H9 (cell line): ENCODE measurements at regions not wholly inside any gene's neighbourhood (a gene's known extent, or its start where the extent isn't known, plus 50 kb on each side); places are given as distances from the start of the nearest gene placed in this dataset.

Source experiments
- DNase-seq: peaks from one replicate; pipeline ENCODE4 v3.0.0-alpha.2; 2017
- H2AFZ ChIP-seq: one replicate; pipeline ENCODE4 v1.6.1; 2013; ENCODE audit warnings: mild to moderate bottlenecking, low read length, control low read depth, moderate library complexity
- H2AK5ac ChIP-seq: 2 replicates; pipeline ENCODE4 v1.6.1; 2013; ENCODE audit warnings: low read length, control low read depth, mixed read lengths; ENCODE audit not compliant: insufficient read length
- H2BK120ac ChIP-seq: one replicate; pipeline ENCODE4 v1.6.1; 2013; ENCODE audit warnings: low read depth, mild to moderate bottlenecking, low read length, control low read depth, inconsistent platforms; ENCODE audit not compliant: poor library complexity, severe bottlenecking
- H2BK12ac ChIP-seq: 2 replicates; pipeline ENCODE4 v1.6.1; 2013; ENCODE audit warnings: low read length, control low read depth, mixed read lengths, low read depth; ENCODE audit not compliant: insufficient read length
- H2BK15ac ChIP-seq: 2 replicates; pipeline ENCODE4 v1.6.1; 2013; ENCODE audit warnings: low read depth, low read length, control low read depth
- H2BK20ac ChIP-seq: one replicate; pipeline ENCODE4 v1.6.1; 2013; ENCODE audit warnings: low read depth, mild to moderate bottlenecking, low read length, control low read depth, inconsistent platforms; ENCODE audit not compliant: poor library complexity, severe bottlenecking
- H2BK5ac ChIP-seq: 2 replicates; pipeline ENCODE4 v1.6.1; 2013; ENCODE audit warnings: low read length, control low read depth, mixed read lengths; ENCODE audit not compliant: insufficient read length
- H3K14ac ChIP-seq: 2 replicates; pipeline ENCODE4 v1.6.1; 2013; ENCODE audit warnings: low read length, control low read depth; ENCODE audit not compliant: insufficient read depth
- H3K18ac ChIP-seq: 2 replicates; pipeline ENCODE4 v1.6.1; 2013; ENCODE audit warnings: low read depth, mild to moderate bottlenecking, mixed read lengths, low read length, control low read depth; ENCODE audit not compliant: insufficient read length
- H3K23ac ChIP-seq: 2 replicates; pipeline ENCODE4 v1.6.1; 2013; ENCODE audit warnings: low read length, control low read depth, mixed read lengths, low read depth; ENCODE audit not compliant: insufficient read length
- H3K23me2 ChIP-seq: 2 replicates; pipeline ENCODE4 v1.6.1; 2013; ENCODE audit warnings: low read depth, mild to moderate bottlenecking, mixed read lengths, low read length, control low read depth; ENCODE audit not compliant: insufficient read length, poor library complexity, severe bottlenecking
- H3K27ac ChIP-seq: 2 replicates; pipeline ENCODE4 v1.5.1; 2013; ENCODE audit warnings: low read length, control low read depth, mixed read lengths, low read depth; ENCODE audit not compliant: insufficient read length
- H3K27me3 ChIP-seq: 2 replicates; pipeline ENCODE4 v1.6.1; 2013; ENCODE audit warnings: low read length, control low read depth, inconsistent platforms; ENCODE audit not compliant: insufficient read depth
- H3K4ac ChIP-seq: 2 replicates; pipeline ENCODE4 v1.6.1; 2013; ENCODE audit warnings: low read depth, mild to moderate bottlenecking, control low read depth, inconsistent platforms, low read length, moderate library complexity
- H3K4me1 ChIP-seq: 2 replicates; pipeline ENCODE4 v1.6.1; 2013; ENCODE audit warnings: low read length, control low read depth, inconsistent platforms; ENCODE audit not compliant: insufficient read depth
- H3K4me2 ChIP-seq: 2 replicates; pipeline ENCODE4 v1.6.1; 2013; ENCODE audit warnings: low read length, control low read depth, mixed read lengths; ENCODE audit not compliant: insufficient read length, insufficient read depth
- H3K56ac ChIP-seq: 2 replicates; pipeline ENCODE4 v1.6.1; 2013; ENCODE audit warnings: low read depth, mild to moderate bottlenecking, mixed read lengths, low read length, control low read depth; ENCODE audit not compliant: insufficient read length
- H3K79me1 ChIP-seq: 2 replicates; pipeline ENCODE4 v1.6.1; 2013; ENCODE audit warnings: low read depth, mild to moderate bottlenecking, moderate library complexity, low read length, control low read depth, inconsistent platforms; ENCODE audit not compliant: insufficient read depth, poor library complexity, severe bottlenecking
- H3K79me2 ChIP-seq: 2 replicates; pipeline ENCODE4 v1.6.1; 2013; ENCODE audit warnings: low read length, control low read depth, inconsistent platforms; ENCODE audit not compliant: insufficient read depth
- H3K9ac ChIP-seq: 2 replicates; pipeline ENCODE4 v1.6.1; 2013; ENCODE audit warnings: low read length, control low read depth, mixed read lengths; ENCODE audit not compliant: insufficient read length; ENCODE audit errors: extremely low read depth
- H3K9me3 ChIP-seq: one replicate; pipeline ENCODE4 v1.6.1; 2013; ENCODE audit warnings: low read depth, low read length, inconsistent platforms; ENCODE audit not compliant: control insufficient read depth
- H3T11ph ChIP-seq: one replicate; pipeline ENCODE4 v1.6.1; 2013; ENCODE audit warnings: mild to moderate bottlenecking, low read length, control low read depth, inconsistent platforms
- H4K20me1 ChIP-seq: one replicate; pipeline ENCODE4 v1.6.1; 2013; ENCODE audit not compliant: control insufficient read depth, insufficient read length, insufficient read depth
- H4K5ac ChIP-seq: 2 replicates; pipeline ENCODE4 v1.6.1; 2013; ENCODE audit warnings: low read depth, mild to moderate bottlenecking, mixed read lengths, low read length, control low read depth; ENCODE audit not compliant: insufficient read length
- H4K8ac ChIP-seq: replicated peaks from 2 replicates; pipeline ENCODE4 v1.6.1; 2013; ENCODE audit warnings: low read length, control low read depth, mixed read lengths, low read depth; ENCODE audit not compliant: insufficient read length
- H4K91ac ChIP-seq: 2 replicates; pipeline ENCODE4 v1.6.1; 2013; ENCODE audit warnings: low read depth, mild to moderate bottlenecking, moderate library complexity, mixed read lengths, low read length, control low read depth; ENCODE audit not compliant: insufficient read length
- H3K27ac Mint-ChIP-seq, 3 experiments: 2 replicates in 2 of 3; 3 replicates in 1 of 3; pipeline ENCODE4 v1.8.0; 2020 to 2021; ENCODE audit warnings: mixed read lengths in 3 of 3, mild to moderate bottlenecking in 1 of 3, moderate library complexity in 1 of 3
- H3K27me3 Mint-ChIP-seq: 2 replicates; pipeline ENCODE4 v1.8.0; 2021; ENCODE audit warnings: low read depth, mild to moderate bottlenecking, moderate library complexity, mixed read lengths
- H3K36me3 Mint-ChIP-seq, 3 experiments: 2 replicates in 2 of 3; 3 replicates in 1 of 3; pipeline ENCODE4 v1.8.0; 2020 to 2021; ENCODE audit warnings: low read depth in 3 of 3, mixed read lengths in 3 of 3; ENCODE audit not compliant: insufficient read depth in 1 of 3
- H3K4me1 Mint-ChIP-seq, 2 experiments: 2 replicates each; pipeline ENCODE4 v1.8.0; 2020; ENCODE audit warnings: mixed read lengths in 2 of 2
- H3K4me3 Mint-ChIP-seq, 2 experiments: 2 replicates in 1 of 2; 3 replicates in 1 of 2; pipeline ENCODE4 v1.8.0; 2020 to 2021; ENCODE audit warnings: mild to moderate bottlenecking in 2 of 2, mixed read lengths in 2 of 2, moderate library complexity in 1 of 2
- H3K9me3 Mint-ChIP-seq, 2 experiments: 2 replicates in 1 of 2; 3 replicates in 1 of 2; pipeline ENCODE4 v1.8.0; 2020; ENCODE audit warnings: mild to moderate bottlenecking in 2 of 2, mixed read lengths in 2 of 2, moderate library complexity in 1 of 2
- CTCF ChIP-seq: fragments of 200-600 bp; sonication (generic); conservative IDR thresholded peaks from 3 replicates; pipeline ENCODE4 v1.8.0; 2021; ENCODE audit warnings: antibody characterized with exemption, mild to moderate bottlenecking
- WGBS: extraction: QIAGEN DNeasy Blood & Tissue Kit; methylation state at CpG from one replicate; pipeline ENCODE4 v1.1.7; 2013; ENCODE audit warnings: missing lambda C conversion rate, low lambda C conversion rate, mixed read lengths; ENCODE audit not compliant: insufficient read length; ENCODE audit errors: extremely low coverage; 5-methylcytosine and 5-hydroxymethylcytosine counted together

GRCh38 chr11:115872416-115872815 is 368.2 kb upstream of the CADM1 start:
- no peak overlapping the region for H3K23ac ChIP-seq
- no peak for DNase-seq
- WGBS = no CpG with 5 or more reads among the region's 5 CpGs
- H2BK20ac ChIP-seq = no peak overlapping the region
- Mint-ChIP-seq H3K4me3 (no peak overlapping the region), H3K27me3 (peaks cover 5% of the 10 kb centered on the region), H3K4me1 (peaks cover 7 to 10% of the 10 kb centered on the region in 2 experiments; a peak in 3 of 4 replicates), H3K27ac (no peak overlapping the region), H3K36me3 (no peaks in the 10 kb centered on the region; a peak in 1 of 7 replicates), H3K9me3 (no peaks in the 10 kb centered on the region)
- no peaks in the 10 kb centered on the region for H3K27me3 ChIP-seq
- no peak overlapping the region for H3K18ac ChIP-seq
- H3K79me1 ChIP-seq = no peaks in the 10 kb centered on the region
- no peaks in the 10 kb centered on the region for H3K79me2 ChIP-seq
- no peak overlapping the region for H3K4me2 ChIP-seq
- no peak overlapping the region for H3K56ac ChIP-seq
- H3K14ac ChIP-seq = no peak overlapping the region
- H2BK5ac ChIP-seq = no peak overlapping the region
- H2BK12ac ChIP-seq = no peak overlapping the region
- H3K23me2 ChIP-seq = no peaks in the 10 kb centered on the region
- no peak overlapping the region for H2BK15ac ChIP-seq
- no peak overlapping the region for H4K91ac ChIP-seq
- no peak overlapping the region for H3K4ac ChIP-seq
- H4K8ac ChIP-seq = no peak overlapping the region
- no peaks in the 10 kb centered on the region for H3K9me3 ChIP-seq
- H3K4me1 ChIP-seq = 0 out of 2 replicates have a peak, but pooled peaks cover 5% of the 10 kb centered on the region
- no peak for TF ChIP-seq CTCF
- no peak overlapping the region for H2AK5ac ChIP-seq
- no peaks in the 10 kb centered on the region for H4K20me1 ChIP-seq
- H2AFZ ChIP-seq = no peak overlapping the region
- H3K27ac ChIP-seq = no peak overlapping the region
- no peak overlapping the region for H3T11ph ChIP-seq
- no peak overlapping the region for H3K9ac ChIP-seq
- no peak overlapping the region for H2BK120ac ChIP-seq
- H4K5ac ChIP-seq = no peak overlapping the region
